ENCODE measurements at regions not wholly inside any gene's neighbourhood (a gene's known extent, or its start where the extent isn't known, plus 50 kb on each side); places are given as distances from the start of the nearest gene placed in this dataset.

GRCh38 chr4:81946996-81947395 lies 426.8 kb downstream of the HNRNPD start:
- no peak for DNase-seq (ENCODE audit: low spot score)

GRCh38 chr4:81930506-81931238 lies 443.1 kb downstream of the HNRNPD start:
- no peak for DNase-seq (ENCODE audit: low spot score)

DNA sequence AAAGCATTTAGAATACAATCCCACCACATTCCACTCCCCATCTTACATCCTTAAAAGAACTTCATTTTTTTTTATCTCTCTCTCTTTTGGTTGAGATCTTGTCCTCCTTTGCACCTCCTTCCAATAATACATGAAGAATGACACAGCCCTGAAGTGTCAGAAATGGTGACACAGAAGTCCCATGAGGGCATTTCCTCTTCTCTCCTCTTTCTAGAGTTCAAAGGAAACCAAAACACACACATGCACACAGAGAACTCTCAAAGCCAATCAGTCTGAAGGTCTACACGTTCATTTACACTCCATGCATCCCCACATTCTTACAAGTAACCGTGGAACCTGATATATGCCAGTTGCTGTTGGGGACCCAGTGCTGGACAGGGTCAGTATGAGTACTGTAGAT lies 450.7 kb downstream of the HNRNPD start:
- no peak for DNase-seq (ENCODE audit: low spot score)

GRCh38 chr4:81922313-81922712 lies 450.6 kb upstream of the RASGEF1B start:
- no peak for DNase-seq (ENCODE audit: low spot score)

DNA sequence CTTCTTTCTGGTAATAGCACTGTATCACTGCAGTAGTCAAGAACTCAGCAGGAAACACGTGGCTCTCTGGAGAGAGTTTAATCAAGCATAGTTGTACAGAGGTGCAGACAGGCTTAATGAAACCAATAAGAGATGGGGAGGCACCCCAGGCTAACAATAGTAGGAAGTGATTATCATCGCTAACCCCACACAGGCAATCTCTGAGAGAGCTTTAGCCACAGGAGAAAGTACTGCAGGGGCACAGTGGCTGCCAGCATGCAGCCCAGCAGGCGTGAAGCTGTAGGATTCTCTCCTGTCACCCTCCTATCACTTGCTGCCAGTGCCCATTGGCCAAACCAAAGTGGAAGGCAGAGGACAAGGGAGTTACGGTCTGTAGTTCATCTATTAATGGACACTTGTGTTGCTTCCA lies 450.0 kb upstream of the RASGEF1B start:
- DNase-seq (ENCODE audit: low spot score) = no peak

DNA sequence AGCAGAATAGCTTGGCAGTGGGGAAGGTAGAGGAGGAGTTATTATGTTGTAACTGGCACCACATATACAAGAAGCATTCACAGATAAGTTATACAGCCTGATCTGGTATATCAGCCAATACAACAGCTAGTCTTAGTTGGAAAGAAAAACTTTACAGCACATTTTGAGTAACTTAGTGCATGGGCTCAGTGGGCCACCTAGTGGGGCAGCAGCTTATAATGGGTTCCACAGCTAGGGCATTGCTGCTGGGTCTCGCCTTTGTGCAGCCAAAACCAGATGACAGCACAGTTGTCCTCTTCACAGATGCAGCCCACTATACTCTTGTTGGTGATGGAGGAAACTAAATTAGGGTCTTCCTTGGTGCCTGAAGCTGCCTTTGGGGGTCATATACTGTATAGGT lies 448.1 kb upstream of the RASGEF1B start:
- DNase-seq (ENCODE audit: low spot score) = peak; percentile 26

- peak; percentile 71 for DNase-seq (ENCODE audit: low spot score)
Observed at GRCh38 chr4:81919223-81919622, 447.5 kb upstream of the RASGEF1B start.

GRCh38 chr4:81915430-81915829 lies 443.7 kb upstream of the RASGEF1B start:
- no peak for DNase-seq (ENCODE audit: low spot score)

DNA sequence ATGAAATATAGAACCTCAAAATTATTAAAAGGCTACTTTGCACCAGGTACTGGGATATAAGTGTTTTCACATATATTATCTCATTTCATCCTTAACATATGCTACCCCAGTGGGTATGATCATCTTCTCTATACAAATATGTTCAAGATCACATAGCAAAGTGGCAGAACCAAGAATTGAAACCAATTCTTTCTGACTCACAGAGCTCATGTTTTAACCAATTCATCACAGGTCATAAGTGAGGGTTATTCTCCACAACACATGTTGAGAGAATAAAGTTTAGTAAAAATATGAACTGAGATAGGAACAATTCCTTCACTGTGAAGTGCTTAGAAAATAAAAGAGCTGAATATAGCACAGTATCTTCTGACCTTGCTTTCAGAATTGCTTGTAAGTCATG lies 442.9 kb upstream of the RASGEF1B start:
- no peak for DNase-seq (ENCODE audit: low spot score)

DNA sequence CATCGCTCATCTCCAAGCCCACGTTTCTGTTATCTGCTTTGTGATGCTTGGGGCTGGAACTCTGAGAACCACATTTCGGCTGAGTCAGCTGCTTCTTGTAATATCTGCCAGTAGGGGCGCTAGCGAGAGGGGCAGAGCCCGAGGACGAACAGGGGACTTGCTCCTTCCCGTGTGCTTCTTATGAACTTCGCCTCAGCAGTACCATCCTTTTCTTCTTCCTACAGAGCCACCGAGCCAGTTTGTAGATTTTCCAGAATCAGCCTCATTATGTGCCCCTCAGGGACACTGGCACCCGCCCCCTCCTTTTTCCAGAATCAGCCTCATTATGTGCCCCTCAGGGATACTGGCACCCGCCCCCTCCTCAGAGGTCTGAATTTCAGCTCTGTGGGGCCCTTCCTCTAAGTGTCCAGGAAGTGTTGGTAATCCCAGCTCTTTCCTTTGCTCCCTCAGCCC lies 441.7 kb upstream of the RASGEF1B start:
- DNase-seq (ENCODE audit: low spot score) = peak; percentile 88

DNA sequence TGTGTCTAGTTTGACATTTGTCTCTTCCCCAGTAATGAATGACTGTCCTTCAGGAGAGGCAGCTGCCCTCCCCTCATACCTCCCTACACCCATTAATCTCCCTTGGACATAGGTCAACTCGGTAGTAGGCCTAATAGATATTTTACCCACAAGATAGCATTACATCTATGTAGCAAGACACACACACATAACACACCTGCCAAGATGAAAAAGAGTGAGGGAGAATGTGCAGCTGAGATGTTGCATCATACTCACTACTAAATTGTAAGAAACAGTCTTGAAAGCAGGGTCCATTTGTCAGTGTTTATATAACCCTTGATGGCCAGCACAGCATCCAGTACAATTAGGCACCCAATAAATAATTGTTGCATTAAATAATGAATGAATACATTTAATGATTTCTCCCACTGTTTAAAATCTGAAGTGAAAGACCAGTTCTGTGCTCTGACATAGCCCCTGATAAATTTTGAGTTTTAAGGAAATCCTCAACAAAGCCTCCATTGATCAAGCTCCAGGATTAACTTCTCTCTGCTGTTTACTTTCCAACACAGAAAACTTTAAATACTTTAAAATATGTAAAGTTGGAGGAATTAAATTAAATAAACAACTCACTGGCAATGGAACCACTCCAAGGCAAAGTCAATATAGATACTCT lies 440.8 kb upstream of the RASGEF1B start:
- DNase-seq (ENCODE audit: low spot score) = no peak

DNA sequence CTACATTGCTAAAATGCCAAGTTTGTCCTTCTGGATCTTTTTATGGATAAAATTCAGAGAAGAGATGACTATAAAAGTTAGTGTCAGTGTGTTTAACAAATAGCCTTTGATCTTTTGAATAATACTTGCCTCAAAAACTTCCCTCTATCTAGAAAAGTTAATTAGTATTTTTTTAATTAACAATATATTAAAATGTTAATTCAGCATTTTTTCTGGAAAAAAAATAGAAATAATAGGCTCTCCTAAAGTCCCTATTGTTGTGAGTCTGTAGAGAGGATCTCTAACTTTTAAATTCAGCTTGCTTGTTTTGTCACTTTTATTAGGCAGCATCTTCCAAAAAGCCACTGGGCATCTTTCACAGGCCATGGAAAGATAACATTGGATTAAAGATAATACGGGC lies 435.2 kb upstream of the RASGEF1B start:
- no peak for DNase-seq (ENCODE audit: low spot score)

DNA sequence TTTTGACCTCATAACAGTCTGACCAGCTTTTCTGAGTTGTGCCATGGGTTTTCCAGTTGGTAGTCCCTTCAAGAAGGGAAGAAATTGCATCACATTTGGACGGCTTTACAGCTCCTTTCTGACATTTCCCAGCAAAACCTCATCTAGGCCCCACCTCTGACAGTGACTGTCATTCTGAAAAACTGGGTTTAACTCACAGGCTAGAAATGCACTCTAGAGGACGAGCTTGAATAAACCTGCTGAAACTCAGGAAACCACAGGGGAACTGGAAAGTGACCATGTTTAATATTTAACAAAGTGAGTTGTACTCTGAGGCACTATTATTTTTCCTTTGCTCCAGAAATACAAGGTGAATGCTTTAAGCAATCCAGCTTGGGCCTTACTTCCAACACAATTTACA lies 434.3 kb upstream of the RASGEF1B start:
- no peak for DNase-seq (ENCODE audit: low spot score)

DNA sequence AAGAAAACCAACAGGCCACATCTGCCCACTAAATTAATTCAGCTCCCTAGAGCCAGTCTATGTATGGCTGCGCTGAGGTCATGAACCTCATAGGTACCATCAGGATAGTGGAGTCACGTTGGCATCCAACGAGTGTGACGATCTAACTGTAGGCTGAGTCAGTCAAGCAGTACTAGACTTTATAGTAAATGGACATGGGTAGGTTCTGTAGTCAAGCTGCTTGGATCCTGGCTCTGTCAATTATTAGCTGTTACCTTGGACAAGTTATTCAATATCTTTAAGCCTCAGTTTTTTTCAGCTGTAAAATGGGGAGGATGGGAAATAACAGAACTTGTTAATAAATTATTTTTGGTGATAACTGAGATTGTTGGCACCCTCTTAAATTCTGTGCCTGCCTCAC lies 432.4 kb upstream of the RASGEF1B start:
- DNase-seq (ENCODE audit: low spot score) = no peak

DNA sequence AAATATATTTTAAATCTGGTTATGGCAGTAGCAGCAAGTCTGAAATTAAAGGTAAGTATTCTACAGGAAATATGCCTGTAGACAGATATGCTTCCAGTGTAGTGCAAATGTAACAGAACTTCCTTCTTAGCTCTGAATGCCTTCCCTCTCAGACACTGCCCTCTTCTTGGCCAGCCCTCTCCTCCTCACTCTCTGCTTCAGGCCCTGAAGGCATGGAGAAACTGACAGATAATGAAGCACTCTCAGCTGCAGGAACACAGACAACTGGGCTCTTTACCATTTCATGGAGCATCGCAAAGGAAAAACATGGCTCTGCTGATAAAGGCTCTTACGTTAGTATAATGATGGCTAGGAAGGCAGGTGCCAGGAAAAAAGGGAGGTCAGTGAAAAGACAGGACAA lies 431.5 kb upstream of the RASGEF1B start:
- no peak for DNase-seq (ENCODE audit: low spot score)

DNA sequence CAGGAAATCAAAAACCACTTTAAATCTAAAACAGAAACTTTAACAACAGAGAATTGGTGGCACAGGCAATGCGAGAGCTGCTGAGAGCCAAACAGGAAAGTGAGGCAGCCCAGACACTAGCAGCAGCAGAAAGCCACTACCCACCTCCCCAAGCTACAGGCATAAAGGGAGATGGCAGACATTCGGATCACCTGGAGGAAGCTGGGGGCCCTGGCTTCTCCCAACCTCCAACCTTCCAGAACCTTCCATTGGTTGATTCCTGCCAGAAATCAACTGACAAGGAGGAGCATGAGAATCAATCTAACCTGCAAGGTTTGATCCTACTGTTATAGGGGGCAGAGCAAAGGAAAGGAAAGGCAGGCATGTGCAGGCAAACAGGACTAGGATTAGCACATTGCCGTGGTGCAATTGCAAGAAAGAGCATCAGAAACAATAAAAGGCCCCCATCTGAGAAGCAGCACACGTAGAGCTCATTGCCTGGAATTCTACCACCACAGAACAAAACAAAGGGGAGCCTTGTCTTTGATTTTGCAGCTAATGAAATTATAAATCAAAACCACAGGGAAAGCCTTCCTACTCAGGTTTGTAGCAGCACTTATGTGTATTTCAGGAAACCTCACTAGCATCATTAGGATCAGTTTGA lies 427.3 kb upstream of the RASGEF1B start:
- no peak for DNase-seq (ENCODE audit: low spot score)

DNA sequence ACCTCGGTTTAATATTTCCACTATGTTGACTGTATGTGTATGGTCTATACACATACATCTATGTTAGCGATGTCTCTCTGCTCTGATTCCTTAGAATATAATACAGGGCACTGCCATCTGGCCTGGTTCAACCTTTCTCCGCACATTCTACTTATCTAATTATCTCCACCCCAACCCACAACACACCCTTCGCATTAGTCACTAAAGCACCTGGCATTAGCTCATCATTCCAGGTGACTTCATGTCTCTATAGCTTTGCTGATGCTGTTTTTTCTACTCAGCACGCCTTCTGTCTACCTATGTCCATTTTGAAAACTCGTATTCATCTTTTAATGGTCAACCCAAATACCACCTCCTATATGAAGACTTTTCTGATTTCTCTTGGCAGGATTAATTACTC lies 425.2 kb upstream of the RASGEF1B start:
- DNase-seq (ENCODE audit: low spot score) = no peak

- no peak for DNase-seq (ENCODE audit: low spot score)
Observed at GRCh38 chr4:81891005-81891996, 419.6 kb upstream of the RASGEF1B start.

DNA sequence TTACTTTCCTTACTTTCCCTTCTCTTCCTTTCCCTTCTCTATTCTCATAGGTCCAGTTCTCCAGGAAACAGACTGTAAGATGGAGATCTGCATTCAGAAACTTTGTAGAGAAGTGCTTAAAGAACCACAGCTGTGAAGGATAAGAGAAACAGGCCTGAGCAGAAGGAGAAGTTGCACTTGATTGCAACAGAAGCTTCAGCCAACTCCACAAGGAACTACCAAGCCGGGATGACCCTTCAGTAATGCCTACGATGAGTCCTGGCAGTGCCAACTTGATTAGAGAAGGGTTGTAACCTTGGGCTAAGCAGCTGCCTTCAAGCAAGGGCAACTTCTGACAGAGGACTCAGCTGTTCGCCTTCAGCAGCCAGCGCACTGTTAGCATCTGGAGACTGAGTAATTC lies 413.3 kb upstream of the RASGEF1B start:
- no peak for DNase-seq (ENCODE audit: low spot score)

GRCh38 chr4:81883530-81884450 lies 412.1 kb upstream of the RASGEF1B start:
- DNase-seq (ENCODE audit: low spot score) = no peak

- DNase-seq (ENCODE audit: low spot score) = no peak
Observed at GRCh38 chr4:81883004-81883403, 411.3 kb upstream of the RASGEF1B start.

Measured in NAMALWA (cell line).